22Rv1 (cell line): ENCODE measurements at regions not wholly inside any gene's neighbourhood (a gene's known extent, or its start where the extent isn't known, plus 50 kb on each side); places are given as distances from the start of the nearest gene placed in this dataset.

ENCODE experiments used
- ZFX ChIP-seq: fragments of 450-650 bp; IDR thresholded peaks from 2 replicates; pipeline ENCODE4 v1.6.1; 2017; ENCODE audit warnings: antibody characterized with exemption, borderline replicate concordance
- TF ChIP-seq, protein P1 (sequence below): fragments of 450-650 bp; IDR thresholded peaks from 2 replicates; pipeline ENCODE4 v1.5.1; 2017; ENCODE audit warnings: mild to moderate bottlenecking

DNA sequence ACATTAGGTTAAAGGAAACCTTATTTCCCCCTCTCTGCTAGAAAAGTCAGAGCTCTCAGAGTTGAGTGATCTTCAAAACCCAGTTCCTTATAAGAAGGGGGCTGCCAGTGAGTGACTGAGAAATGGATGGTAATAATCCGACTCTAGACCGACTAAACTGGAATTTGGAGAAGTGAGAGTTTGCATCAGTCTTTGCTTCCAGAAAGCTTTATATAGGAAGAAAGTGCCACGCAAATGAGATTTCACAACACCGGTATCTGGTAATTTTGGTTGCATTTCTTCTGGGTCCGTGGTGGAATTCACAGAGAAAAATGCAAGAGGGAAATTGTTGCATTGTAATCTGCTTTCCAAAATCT is 271.4 kb downstream of the MAF start:
- TF ChIP-seq, protein P1, sequence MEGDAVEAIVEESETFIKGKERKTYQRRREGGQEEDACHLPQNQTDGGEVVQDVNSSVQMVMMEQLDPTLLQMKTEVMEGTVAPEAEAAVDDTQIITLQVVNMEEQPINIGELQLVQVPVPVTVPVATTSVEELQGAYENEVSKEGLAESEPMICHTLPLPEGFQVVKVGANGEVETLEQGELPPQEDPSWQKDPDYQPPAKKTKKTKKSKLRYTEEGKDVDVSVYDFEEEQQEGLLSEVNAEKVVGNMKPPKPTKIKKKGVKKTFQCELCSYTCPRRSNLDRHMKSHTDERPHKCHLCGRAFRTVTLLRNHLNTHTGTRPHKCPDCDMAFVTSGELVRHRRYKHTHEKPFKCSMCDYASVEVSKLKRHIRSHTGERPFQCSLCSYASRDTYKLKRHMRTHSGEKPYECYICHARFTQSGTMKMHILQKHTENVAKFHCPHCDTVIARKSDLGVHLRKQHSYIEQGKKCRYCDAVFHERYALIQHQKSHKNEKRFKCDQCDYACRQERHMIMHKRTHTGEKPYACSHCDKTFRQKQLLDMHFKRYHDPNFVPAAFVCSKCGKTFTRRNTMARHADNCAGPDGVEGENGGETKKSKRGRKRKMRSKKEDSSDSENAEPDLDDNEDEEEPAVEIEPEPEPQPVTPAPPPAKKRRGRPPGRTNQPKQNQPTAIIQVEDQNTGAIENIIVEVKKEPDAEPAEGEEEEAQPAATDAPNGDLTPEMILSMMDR = no peak
- no peak for TF ChIP-seq ZFX
